H1 (cell line): ENCODE measurements at regions not wholly inside any gene's neighbourhood (a gene's known extent, or its start where the extent isn't known, plus 50 kb on each side); places are given as distances from the start of the nearest gene placed in this dataset.

Experiments
- CTCF ChIA-PET: fragments of 300-600 bp; sonication (Branson Sonifier 250); formaldehyde crosslinking; loops from one replicate; lab custom pipeline; 2021; ENCODE audit not compliant: partially characterized antibody; lab: Charles Lee
- POLR2A ChIA-PET: fragments of 300-600 bp; sonication (Branson Sonifier 250); formaldehyde crosslinking; loops from one replicate; lab custom pipeline; 2021; ENCODE audit warnings: inconsistent platforms; ENCODE audit not compliant: partially characterized antibody; lab: Charles Lee
- DNase-seq, 2 experiments: peaks; one replicate each; pipeline versions ENCODE4 v3.0.0 to v3.0.0-alpha.2; 2010 to 2022; ENCODE audit warnings: low spot score in 2 of 2, low read depth in 1 of 2, mixed read lengths in 1 of 2
- FAIRE-seq: peaks from 2 replicates; lab custom pipeline; 2011; peaks lifted over from hg19 to GRCh38; lab: Jason Lieb, UNC
- H2AFZ ChIP-seq: 2 replicates; pipeline ENCODE4 v1.8.1; 2012; ENCODE audit warnings: low read length, inconsistent platforms
- H2AK5ac ChIP-seq: 2 replicates; pipeline ENCODE4 v1.6.1; 2013; ENCODE audit warnings: low read depth, low read length
- H2BK120ac ChIP-seq: replicated peaks from 2 replicates; pipeline ENCODE3; 2013; ENCODE audit warnings: low read depth, low read length, inconsistent platforms
- H2BK12ac ChIP-seq: 2 replicates; pipeline ENCODE4 v1.6.1; 2013; ENCODE audit warnings: low read depth, low read length
- H2BK15ac ChIP-seq: 2 replicates; pipeline ENCODE4 v1.6.1; 2013; ENCODE audit warnings: low read length
- H2BK20ac ChIP-seq: 2 replicates; pipeline ENCODE4 v1.6.1; 2013; ENCODE audit warnings: low read length
- H2BK5ac ChIP-seq: 2 replicates; pipeline ENCODE4 v1.6.1; 2013; ENCODE audit warnings: low read depth, low read length
- H3K14ac ChIP-seq: 2 replicates; pipeline ENCODE4 v1.6.1; 2013; ENCODE audit warnings: inconsistent platforms; ENCODE audit not compliant: insufficient read length
- H3K18ac ChIP-seq: 2 replicates; pipeline ENCODE4 v1.6.1; 2013; ENCODE audit warnings: low read length; ENCODE audit errors: extremely low read depth
- H3K23ac ChIP-seq: 2 replicates; pipeline ENCODE4 v1.6.1; 2013; ENCODE audit warnings: inconsistent platforms; ENCODE audit not compliant: insufficient read length
- H3K23me2 ChIP-seq: 2 replicates; pipeline ENCODE4 v1.6.1; 2013; ENCODE audit warnings: low read depth, low read length
- H3K27ac ChIP-seq: 2 replicates; pipeline ENCODE4 v1.6.1; 2011; ENCODE audit warnings: low read depth, low read length, inconsistent platforms
- H3K27me3 ChIP-seq, 4 experiments: replicated peaks in 1 of 4; 1 replicate in 1 of 4; 2 replicates in 3 of 4; pipeline versions ENCODE4 v1.6.1 to v1.8.1; 2011 to 2013; ENCODE audit warnings: low read length in 3 of 4, mild to moderate bottlenecking in 3 of 4, inconsistent platforms in 2 of 4, mixed read lengths in 2 of 4, moderate library complexity in 1 of 4; ENCODE audit not compliant: control insufficient read depth in 3 of 4, insufficient read depth in 3 of 4; ENCODE audit errors: extremely low read depth in 1 of 4
- H3K36me3 ChIP-seq, 4 experiments: 2 replicates each; pipeline versions ENCODE4 v1.6.1 to v1.8.1; 2011 to 2013; ENCODE audit warnings: mild to moderate bottlenecking in 4 of 4, low read length in 3 of 4, moderate library complexity in 2 of 4, control low read depth in 1 of 4, inconsistent platforms in 1 of 4; ENCODE audit not compliant: insufficient read depth in 4 of 4, control insufficient read depth in 2 of 4
- H3K4ac ChIP-seq: replicated peaks from 2 replicates; pipeline ENCODE3; 2013; ENCODE audit warnings: low read length, low read depth, mixed read lengths, inconsistent platforms; ENCODE audit not compliant: insufficient read length
- H3K4me1 ChIP-seq, 4 experiments: replicated peaks in 1 of 4; 1 replicate in 1 of 4; 2 replicates in 3 of 4; pipeline versions ENCODE4 v1.6.1 to v1.8.1; 2011 to 2013; ENCODE audit warnings: low read length in 3 of 4, inconsistent platforms in 2 of 4, mixed read lengths in 1 of 4; ENCODE audit not compliant: insufficient read depth in 4 of 4, control insufficient read depth in 3 of 4
- H3K4me2 ChIP-seq, 2 experiments: 2 replicates each; pipeline versions ENCODE4 v1.6.1 to v1.8.1; 2011 to 2013; ENCODE audit warnings: low read depth in 2 of 2, low read length in 2 of 2, control low read depth in 1 of 2, inconsistent platforms in 1 of 2, mild to moderate bottlenecking in 1 of 2; ENCODE audit not compliant: insufficient read depth in 1 of 2
- H3K4me3 ChIP-seq, 4 experiments: fragments of 200-600, 300-600 bp in 1 of 4; sonication (generic), shearing (Covaris generic), sonication (Bioruptor Twin) in 1 of 4; 2 replicates each; pipeline versions ENCODE4 v1.5.1 to v1.8.1; 2011 to 2016; ENCODE audit warnings: low read length in 4 of 4, low read depth in 3 of 4, control low read depth in 2 of 4, inconsistent platforms in 2 of 4, mild to moderate bottlenecking in 2 of 4, mixed read lengths in 1 of 4, moderate library complexity in 1 of 4; ENCODE audit not compliant: insufficient read depth in 2 of 4; ENCODE audit errors: extremely low read depth in 1 of 4
- H3K56ac ChIP-seq: replicated peaks from 2 replicates; pipeline ENCODE3; 2013; ENCODE audit warnings: low read depth, mild to moderate bottlenecking, mixed read lengths, low read length, inconsistent platforms; ENCODE audit not compliant: insufficient read length
- H3K79me1 ChIP-seq: 2 replicates; pipeline ENCODE4 v1.6.1; 2013; ENCODE audit warnings: low read depth, low read length, control low read depth
- H3K79me2 ChIP-seq, 2 experiments: 2 replicates each; pipeline versions ENCODE4 v1.6.1 to v1.8.1; 2012 to 2013; ENCODE audit warnings: low read length in 2 of 2, mild to moderate bottlenecking in 2 of 2, inconsistent platforms in 1 of 2; ENCODE audit not compliant: insufficient read depth in 2 of 2, control insufficient read depth in 1 of 2
- H3K9ac ChIP-seq, 4 experiments: replicated peaks in 1 of 4; 1 replicate in 1 of 4; 2 replicates in 3 of 4; pipeline versions ENCODE4 v1.6.1 to v1.8.1; 2011 to 2013; ENCODE audit warnings: low read depth in 3 of 4, low read length in 3 of 4, control low read depth in 2 of 4, mild to moderate bottlenecking in 2 of 4, moderate library complexity in 2 of 4, inconsistent platforms in 1 of 4; ENCODE audit errors: extremely low read depth in 1 of 4
- H3K9me3 ChIP-seq, 2 experiments: 2 replicates each; pipeline versions ENCODE4 v1.6.1 to v1.8.1; 2012 to 2013; ENCODE audit warnings: mild to moderate bottlenecking in 2 of 2, moderate library complexity in 2 of 2, control low read depth in 1 of 2, inconsistent platforms in 1 of 2, low read depth in 1 of 2, low read length in 1 of 2, mixed read lengths in 1 of 2; ENCODE audit not compliant: insufficient read depth in 2 of 2
- H4K20me1 ChIP-seq, 2 experiments: replicated peaks in 1 of 2; 2 replicates each; pipeline versions ENCODE3 to v1.8.1; 2011 to 2013; ENCODE audit warnings: inconsistent platforms in 2 of 2, low read length in 2 of 2, mild to moderate bottlenecking in 1 of 2; ENCODE audit not compliant: insufficient read depth in 2 of 2, control insufficient read depth in 1 of 2
- H4K5ac ChIP-seq: 2 replicates; pipeline ENCODE4 v1.6.1; 2013; ENCODE audit warnings: low read length, low read depth, mixed read lengths, inconsistent platforms; ENCODE audit not compliant: insufficient read length
- H4K8ac ChIP-seq: 2 replicates; pipeline ENCODE4 v1.8.0; 2013; ENCODE audit warnings: mild to moderate bottlenecking, moderate library complexity, low read length, inconsistent platforms; ENCODE audit not compliant: insufficient read depth; ENCODE audit errors: extremely low read depth
- H4K91ac ChIP-seq: replicated peaks from 2 replicates; pipeline ENCODE3; 2013; ENCODE audit warnings: low read length, mixed read lengths, inconsistent platforms; ENCODE audit not compliant: insufficient read length
- BACH1 ChIP-seq: IDR thresholded peaks from 2 replicates; pipeline ENCODE4 v1.6.1; 2012; ENCODE audit warnings: low read length, improper control_type of control experiment
- CHD1 ChIP-seq: IDR thresholded peaks from 2 replicates; pipeline ENCODE4 v1.6.1; 2012; ENCODE audit warnings: low read depth, low read length, improper control_type of control experiment
- FOSL1 ChIP-seq: IDR thresholded peaks from 2 replicates; pipeline ENCODE4 v1.6.1; 2011; ENCODE audit warnings: mild to moderate bottlenecking, low read depth, low read length, moderate library complexity; ENCODE audit not compliant: insufficient read depth
- MAFK ChIP-seq: IDR thresholded peaks from 2 replicates; pipeline ENCODE4 v1.6.1; 2012; ENCODE audit warnings: low read depth, mild to moderate bottlenecking, improper control_type of control experiment, low read length
- NANOG ChIP-seq: IDR thresholded peaks from 2 replicates; pipeline ENCODE4 v1.6.1; 2011; ENCODE audit warnings: low read length, low read depth, mild to moderate bottlenecking, inconsistent platforms; ENCODE audit not compliant: insufficient read depth, poor library complexity, severe bottlenecking
- POLR2AphosphoS5 ChIP-seq: IDR thresholded peaks from 2 replicates; pipeline ENCODE4 v1.6.1; 2011; ENCODE audit warnings: low read depth, low read length
- TAF1 ChIP-seq: IDR thresholded peaks from 2 replicates; pipeline ENCODE4 v1.6.1; 2011; ENCODE audit warnings: mild to moderate bottlenecking, low read depth, low read length
- WGBS, 2 experiments: shearing (Covaris generic) in 1 of 2; methylation state at CpG; one replicate each; pipeline versions ENCODE4 v1.1.6 to v1.1.7; 2013 to 2015; ENCODE audit warnings: low lambda C conversion rate in 2 of 2, mixed read lengths in 2 of 2, inconsistent platforms in 1 of 2, low coverage in 1 of 2, missing lambda C conversion rate in 1 of 2; ENCODE audit not compliant: insufficient replicate concordance in 2 of 2, insufficient coverage in 1 of 2, insufficient read length in 1 of 2; ENCODE audit errors: extremely low coverage in 1 of 2, missing lambda C conversion rate in 1 of 2; 5-methylcytosine and 5-hydroxymethylcytosine counted together

DNA sequence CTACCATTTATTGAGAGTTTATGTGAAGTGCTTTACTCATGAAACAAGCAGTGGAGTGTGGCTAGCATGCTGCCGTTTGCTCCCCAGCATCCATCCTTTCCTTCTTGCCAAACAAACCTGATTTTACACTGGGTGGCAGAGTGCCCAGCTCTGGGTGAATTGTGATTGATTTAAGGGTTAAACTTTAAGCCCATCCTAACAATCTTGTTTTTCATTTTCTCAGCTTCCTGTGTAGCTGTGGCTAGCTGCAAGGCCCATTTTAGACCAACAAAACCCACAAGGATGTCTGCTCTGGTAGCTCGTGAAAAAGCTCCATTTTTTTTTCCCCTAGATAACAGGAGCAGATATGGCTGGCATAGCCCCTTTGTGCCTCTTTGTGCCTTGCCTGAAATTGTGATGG lies 77.7 kb upstream of the KCNG1 start:
- H3K4me3 ChIP-seq, result no peak overlapping the region
- no peak overlapping the region for H3K27ac ChIP-seq
- no peak overlapping the region for H3K4ac ChIP-seq
- no peak overlapping the region for H2BK12ac ChIP-seq
- no peaks in the 10 kb centered on the region for H3K36me3 ChIP-seq
- no peak overlapping the region for H2BK20ac ChIP-seq
- H4K8ac ChIP-seq, result no peak overlapping the region
- no peaks in the 10 kb centered on the region for H3K9me3 ChIP-seq
- H3K79me1 ChIP-seq, result no peaks in the 10 kb centered on the region
- no peak overlapping the region for H4K5ac ChIP-seq
- no peak overlapping the region for H3K18ac ChIP-seq
- TF ChIP-seq MAFK (no peak), CHD1 (no peak), BACH1 (no peak), POLR2AphosphoS5 (no peak), FOSL1 (no peak), NANOG (no peak), TAF1 (no peak)
- H3K4me2 ChIP-seq, result no peak overlapping the region
- CTCF ChIA-PET, result interaction anchor here (1.2 to 1.6 kb wide), 5 partner anchors 9 to 206 kb away, joined by 3 to 5 read pairs (median 3); no protein-coding TSS in a partner anchor
- H3K4me1 ChIP-seq, result no peaks in the 10 kb centered on the region
- H2BK120ac ChIP-seq, result no peak overlapping the region
- H2BK15ac ChIP-seq, result no peak overlapping the region
- H2AFZ ChIP-seq, result no peak overlapping the region
- H3K79me2 ChIP-seq, result no peaks in the 10 kb centered on the region
- DNase-seq (no peak), FAIRE-seq (no peak)
- no peak overlapping the region for H3K23ac ChIP-seq
- no peak overlapping the region for H2BK5ac ChIP-seq
- no peaks in the 10 kb centered on the region for H4K20me1 ChIP-seq
- no peak overlapping the region for H3K9ac ChIP-seq
- no peak overlapping the region for H2AK5ac ChIP-seq
- 84% methylated on average over 2 of the region's 2 CpGs; no CpG with 5 or more reads in 1 of the 2 experiments for WGBS, 2 experiments
- no peaks in the 10 kb centered on the region for H3K27me3 ChIP-seq
- POLR2A ChIA-PET, result no interaction called here
- H3K23me2 ChIP-seq, result no peaks in the 10 kb centered on the region
- H3K56ac ChIP-seq, result no peak overlapping the region
- H3K14ac ChIP-seq, result no peak overlapping the region
- H4K91ac ChIP-seq, result no peak overlapping the region
